ENCODE measurements at regions not wholly inside any gene's neighbourhood (a gene's known extent, or its start where the extent isn't known, plus 50 kb on each side); places are given as distances from the start of the nearest gene placed in this dataset.

GRCh38 chr4:141899541-141899940 lies 263.2 kb downstream of the IL15 start:
- intact Hi-C loops (cut with micrococcal nuclease): no loop called here
- no peaks in the 10 kb centered on the region for H3K36me3 ChIP-seq (ENCODE audit: control insufficient read depth, insufficient read depth, low read length)
- H4K8ac ChIP-seq (ENCODE audit: low read depth in 2 of 2, low read length in 2 of 2): no peak overlapping the region
- no peak overlapping the region for H2BK15ac ChIP-seq (ENCODE audit: low read depth, low read length)
- H4K20me1 ChIP-seq (ENCODE audit: insufficient read depth, low read length): no peaks in the 10 kb centered on the region
- no peak overlapping the region; the same call in 1 of the 2 replicates for H3K18ac ChIP-seq (ENCODE audit: low read depth, low read length)
- no peak overlapping the region; the same call in 1 of the 2 replicates for H2BK120ac ChIP-seq (ENCODE audit: low read depth, low read length)
- H3K9ac ChIP-seq (ENCODE audit: low read depth, low read length): no peak overlapping the region
- H3K56ac ChIP-seq (ENCODE audit: extremely low read depth, insufficient read depth, low read length): no peak overlapping the region
- no peaks in the 10 kb centered on the region for H3K79me1 ChIP-seq (ENCODE audit: low read depth in 1 of 2, low read length in 2 of 2)
- H3K4me2 ChIP-seq (ENCODE audit: low read depth, low read length): no peak overlapping the region
- no peak overlapping the region for H4K91ac ChIP-seq (ENCODE audit: insufficient read depth, low read depth, low read length)
- no peak overlapping the region for H4K5ac ChIP-seq (ENCODE audit: low read depth, low read length)
- H2AK9ac ChIP-seq (replicated peaks; ENCODE audit: low read depth, low read length, poor library complexity): no peak overlapping the region
- no peaks in the 10 kb centered on the region for H3K27me3 ChIP-seq (ENCODE audit: control insufficient read depth, insufficient read depth, low read length)
- in situ Hi-C loops (cut with MboI; ENCODE audit: low sequenced_read_pairs): no loop called here
- no peaks in the 10 kb centered on the region for H3K9me3 ChIP-seq (ENCODE audit: control insufficient read depth, insufficient read depth, low read length)
- H3K4ac ChIP-seq (ENCODE audit: low read depth, low read length): no peak overlapping the region
- H2AFZ ChIP-seq (replicated peaks; ENCODE audit: low read length, poor library complexity): no peak overlapping the region
- no TSS peak for BruUV-seq (replicated peaks)
- H3K4me3 ChIP-seq (ENCODE audit: insufficient read depth, low read depth, low read length): no peak overlapping the region
- H3K14ac ChIP-seq (replicated peaks; ENCODE audit: low read depth, low read length): no peak overlapping the region
- POLR2A ChIA-PET (ENCODE audit: unreplicated experiment): no interaction called here
- no peak overlapping the region for H2BK5ac ChIP-seq (ENCODE audit: low read depth, low read length, poor library complexity, severe bottlenecking)
- no peak overlapping the region for H2AK5ac ChIP-seq (ENCODE audit: low read depth, low read length)
- no peak overlapping the region for H3K27ac ChIP-seq (ENCODE audit: insufficient read depth, low read length)
- H3K9me1 ChIP-seq (ENCODE audit: insufficient read depth, low read length): no peaks in the 10 kb centered on the region
- DNase-seq (no peak), ATAC-seq (ENCODE audit: low read depth) (no peak)
- H3K4me1 ChIP-seq (ENCODE audit: control insufficient read depth, insufficient read depth, low read length): no peaks in the 10 kb centered on the region; the same call in 1 of the 2 replicates
- no peak overlapping the region for H2BK20ac ChIP-seq (ENCODE audit: low read depth, low read length)
- no peak overlapping the region for H3K23ac ChIP-seq (ENCODE audit: low read depth, low read length)
- dilution Hi-C loops (cut with HindIII; ENCODE audit: low sequenced_read_pairs, unreplicated experiment): no loop called here
- no peak for TF ChIP-seq CHD1 (IDR thresholded peaks at IDR 0.05; ENCODE audit: low read depth, low read length)
- TF ChIP-seq CTCF (conservative IDR thresholded peaks at IDR 0.05; ENCODE audit: low read depth, low read length): no peak
- TF ChIP-seq POLR2A (IDR thresholded peaks at IDR 0.05; ENCODE audit: low read depth, low read length): no peak
- no peak for TF ChIP-seq FOS (IDR thresholded peaks at IDR 0.05; ENCODE audit: low read depth, low read length)
- TF ChIP-seq RAD21 (IDR thresholded peaks at IDR 0.05; ENCODE audit: low read length): no peak
- TF ChIP-seq MAFK (IDR thresholded peaks at IDR 0.05; ENCODE audit: low read depth, low read length): no peak
- no peak for TF ChIP-seq SMC3 (IDR thresholded peaks at IDR 0.05; ENCODE audit: low read depth, low read length)
- TF ChIP-seq CEBPB (IDR thresholded peaks at IDR 0.05; ENCODE audit: low read depth, low read length): no peak
- TF ChIP-seq MAZ (IDR thresholded peaks at IDR 0.05; ENCODE audit: borderline replicate concordance, low read depth, low read length): no peak
- no peak for TF ChIP-seq BHLHE40 (IDR thresholded peaks at IDR 0.05; ENCODE audit: low read depth, low read length)
- TF ChIP-seq RFX5 (IDR thresholded peaks at IDR 0.05; ENCODE audit: low read depth, low read length): no peak
- TF ChIP-seq RCOR1 (IDR thresholded peaks at IDR 0.05; ENCODE audit: insufficient replicate concordance, low read length): no peak
- TF ChIP-seq NFE2L2 (IDR thresholded peaks at IDR 0.05; ENCODE audit: low read depth, low read length): no peak
- no peak for TF ChIP-seq USF2 (IDR thresholded peaks at IDR 0.05; ENCODE audit: low read depth, low read length)
- no peak for TF ChIP-seq ELK1 (IDR thresholded peaks at IDR 0.05; ENCODE audit: borderline replicate concordance, low read depth, low read length)
- no peak for TF ChIP-seq MXI1 (IDR thresholded peaks at IDR 0.05; ENCODE audit: borderline replicate concordance, low read depth, low read length)
- CTCF ChIA-PET: no interaction called here

Data from IMR-90 (cell line).